NT2/D1 (cell line): ENCODE measurements at regions not wholly inside any gene's neighbourhood (a gene's known extent, or its start where the extent isn't known, plus 50 kb on each side); places are given as distances from the start of the nearest gene placed in this dataset.

Experiments used
- DNase-seq: peaks from one replicate; pipeline ENCODE4 v3.0.0-alpha.2; 2011; ENCODE audit warnings: low read depth, low spot score
- H3K27me3 ChIP-seq: 2 replicates; pipeline ENCODE4 v1.6.0; 2011; ENCODE audit warnings: mild to moderate bottlenecking; ENCODE audit not compliant: insufficient read length, insufficient read depth
- H3K36me3 ChIP-seq: 2 replicates; pipeline ENCODE4 v1.6.1; 2011; ENCODE audit warnings: mild to moderate bottlenecking, low read length, mixed read lengths; ENCODE audit not compliant: insufficient read depth, insufficient read length
- H3K4me1 ChIP-seq: 2 replicates; pipeline ENCODE4 v1.5.1; 2011; ENCODE audit not compliant: insufficient read depth, insufficient read length
- H3K4me3 ChIP-seq: 2 replicates; pipeline ENCODE4 v1.5.1; 2011; ENCODE audit warnings: low read depth; ENCODE audit not compliant: insufficient read length
- H3K9ac ChIP-seq: 2 replicates; pipeline ENCODE4 v1.6.0; 2011; ENCODE audit warnings: low read depth; ENCODE audit not compliant: insufficient read length
- H3K9me3 ChIP-seq: 2 replicates; pipeline ENCODE4 v1.5.1; 2011; ENCODE audit warnings: mild to moderate bottlenecking, low read length; ENCODE audit not compliant: insufficient read depth
- SUZ12 ChIP-seq: IDR thresholded peaks from 2 replicates; pipeline ENCODE4 v1.6.1; 2011; ENCODE audit not compliant: insufficient read length, insufficient read depth; ENCODE audit errors: extremely low read depth
- YY1 ChIP-seq: IDR thresholded peaks from 2 replicates; pipeline ENCODE4 v1.6.1; 2011; ENCODE audit not compliant: insufficient read length, insufficient read depth
- ZNF274 ChIP-seq: IDR thresholded peaks from 2 replicates; pipeline ENCODE4 v1.6.1; 2011; ENCODE audit warnings: mild to moderate bottlenecking, low read depth, low read length

- Histone ChIP-seq H3K36me3 (no peaks in the 10 kb centered on the region), H3K27me3 (peaks cover 4% of the 10 kb centered on the region), H3K4me1 (peaks cover 2% of the 10 kb centered on the region), H3K4me3 (no peak overlapping the region), H3K9ac (no peak overlapping the region), H3K9me3 (no peaks in the 10 kb centered on the region)
- TF ChIP-seq ZNF274 (no peak), SUZ12 (no peak)
- DNase-seq: no peak
These were observed 159.4 kb downstream of the ENGASE start for GRCh38 chr17:79233916-79234551.

DNA sequence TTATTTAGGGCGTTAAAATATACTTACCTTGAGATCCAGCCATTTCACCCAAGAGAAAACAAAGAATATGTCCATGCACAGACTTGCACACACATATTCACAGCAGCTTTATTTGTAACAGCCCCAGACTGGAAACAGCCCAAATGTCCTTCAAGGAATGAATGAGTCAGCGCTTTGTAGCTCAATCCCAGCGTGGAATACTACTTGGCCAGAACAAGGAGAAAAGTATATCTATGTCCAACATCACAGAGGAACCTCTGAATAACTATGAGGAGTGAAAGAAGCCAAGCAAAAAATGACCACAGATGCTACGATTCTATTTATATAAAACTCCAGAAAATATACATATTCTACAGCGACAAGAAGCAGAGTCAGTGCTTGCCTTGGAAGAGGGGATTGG lies 158.3 kb downstream of the ENGASE start:
- H3K9me3 ChIP-seq: no peaks in the 10 kb centered on the region
- peaks cover 2% of the 10 kb centered on the region for H3K4me1 ChIP-seq
- no peaks in the 10 kb centered on the region for H3K36me3 ChIP-seq
- H3K4me3 ChIP-seq: no peak overlapping the region
- DNase-seq: no peak
- no peaks in the 10 kb centered on the region for H3K27me3 ChIP-seq
- H3K9ac ChIP-seq: no peak overlapping the region
- no peak for TF ChIP-seq ZNF274
- no peak for TF ChIP-seq YY1
- no peak for TF ChIP-seq SUZ12

DNA sequence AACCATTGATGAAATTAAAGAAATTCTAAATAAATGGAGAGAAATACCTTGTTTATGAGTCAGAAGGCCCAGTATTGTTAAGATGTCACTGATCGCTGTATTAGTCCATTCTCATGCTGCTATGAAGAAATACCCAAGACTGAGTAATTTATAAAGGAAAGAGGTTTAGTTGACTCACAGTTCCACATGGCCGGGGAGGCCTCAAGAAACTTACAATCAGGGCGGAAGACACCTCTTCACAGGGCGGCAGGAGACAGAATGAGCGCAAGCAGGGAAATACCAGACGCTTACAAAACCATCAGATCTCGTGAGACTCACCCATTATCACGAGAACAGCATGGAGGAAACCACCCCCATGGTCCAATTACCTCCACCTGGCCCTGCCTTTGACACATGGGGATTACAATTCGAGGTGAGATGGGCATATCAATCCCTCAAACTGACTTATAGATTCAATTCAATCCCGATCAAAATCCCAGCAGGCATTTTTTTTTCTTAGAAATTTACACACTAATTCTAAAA lies 157.2 kb downstream of the ENGASE start:
- Histone ChIP-seq H3K4me3 (no peak overlapping the region), H3K27me3 (peaks cover 3% of the 10 kb centered on the region), H3K9ac (no peak overlapping the region), H3K4me1 (peaks cover 2% of the 10 kb centered on the region), H3K36me3 (no peaks in the 10 kb centered on the region), H3K9me3 (no peaks in the 10 kb centered on the region)
- DNase-seq: no peak
- TF ChIP-seq YY1 (no peak), SUZ12 (no peak), ZNF274 (no peak)

DNA sequence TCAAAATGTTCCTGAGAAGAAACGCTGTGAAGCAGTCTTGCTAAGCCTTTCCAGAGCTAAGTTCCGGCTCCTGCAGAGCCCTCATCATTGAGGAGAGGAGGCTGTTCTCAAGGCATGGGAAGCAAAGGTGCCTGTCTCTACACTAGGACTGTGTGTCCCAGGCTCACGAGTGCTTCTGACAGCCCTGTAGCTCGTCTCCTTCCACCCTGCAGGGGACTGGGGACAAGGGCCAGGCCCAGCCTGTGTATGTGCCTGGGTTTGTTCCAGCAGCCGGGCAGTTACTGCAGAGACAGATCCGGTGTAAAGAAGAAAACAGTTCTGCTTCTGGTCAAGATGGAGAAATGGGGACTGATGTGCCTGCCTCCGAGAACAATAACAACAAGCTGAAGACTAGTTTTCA lies 156.0 kb downstream of the ENGASE start:
- no peaks in the 10 kb centered on the region for H3K36me3 ChIP-seq
- H3K4me1 ChIP-seq: no peaks in the 10 kb centered on the region
- no peak overlapping the region for H3K9ac ChIP-seq
- TF ChIP-seq YY1 (no peak), ZNF274 (no peak), SUZ12 (no peak)
- no peaks in the 10 kb centered on the region for H3K9me3 ChIP-seq
- H3K4me3 ChIP-seq: no peak overlapping the region
- no peak for DNase-seq
- peaks cover 3% of the 10 kb centered on the region for H3K27me3 ChIP-seq

DNA sequence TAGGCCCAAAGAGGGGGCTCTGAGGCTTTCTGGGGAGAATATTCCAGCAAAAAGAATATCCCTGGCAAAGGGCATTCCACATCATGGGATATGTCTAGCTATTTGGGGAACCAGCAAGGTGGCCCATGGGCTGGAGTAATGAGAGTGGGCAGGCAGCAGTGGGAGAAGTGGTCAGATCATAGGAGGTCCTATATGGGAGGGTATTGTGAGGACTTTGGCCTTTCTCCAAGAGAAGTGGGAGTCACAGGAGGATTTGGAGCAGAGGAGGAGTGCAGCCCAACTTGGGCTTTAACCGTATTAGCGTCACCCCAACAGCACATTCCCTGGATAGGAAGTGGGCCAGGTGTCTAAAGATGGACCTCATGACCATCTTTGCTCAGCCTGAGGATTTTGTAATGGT lies 151.4 kb downstream of the ENGASE start:
- Histone ChIP-seq H3K36me3 (no peaks in the 10 kb centered on the region), H3K4me1 (peaks cover 8% of the 10 kb centered on the region), H3K27me3 (peaks cover 3% of the 10 kb centered on the region), H3K4me3 (no peak overlapping the region), H3K9ac (no peak overlapping the region), H3K9me3 (no peaks in the 10 kb centered on the region)
- no peak for DNase-seq
- no peak for TF ChIP-seq SUZ12
- TF ChIP-seq YY1: no peak
- TF ChIP-seq ZNF274: no peak

- Histone ChIP-seq H3K27me3 (peaks cover 7% of the 10 kb centered on the region), H3K9me3 (no peaks in the 10 kb centered on the region), H3K36me3 (no peaks in the 10 kb centered on the region), H3K9ac (no peak overlapping the region), H3K4me3 (no peak overlapping the region), H3K4me1 (peaks cover 9% of the 10 kb centered on the region)
- no peak for DNase-seq
- TF ChIP-seq ZNF274: no peak
- no peak for TF ChIP-seq YY1
- no peak for TF ChIP-seq SUZ12
These were observed 150.3 kb downstream of the ENGASE start for GRCh38 chr17:79224903-79225302.

GRCh38 chr17:79224476-79224875 lies 149.9 kb downstream of the ENGASE start:
- no peak overlapping the region for H3K9ac ChIP-seq
- H3K4me3 ChIP-seq: no peak overlapping the region
- H3K36me3 ChIP-seq: no peaks in the 10 kb centered on the region
- no peaks in the 10 kb centered on the region for H3K9me3 ChIP-seq
- H3K27me3 ChIP-seq: peaks cover 7% of the 10 kb centered on the region
- no peak for DNase-seq
- TF ChIP-seq ZNF274: no peak
- TF ChIP-seq YY1: no peak
- no peak for TF ChIP-seq SUZ12
- peaks cover 9% of the 10 kb centered on the region for H3K4me1 ChIP-seq

GRCh38 chr17:79223953-79224352 lies 149.3 kb downstream of the ENGASE start:
- Histone ChIP-seq H3K9me3 (no peaks in the 10 kb centered on the region), H3K9ac (no peak overlapping the region), H3K36me3 (no peaks in the 10 kb centered on the region), H3K4me1 (peaks cover 9% of the 10 kb centered on the region), H3K27me3 (peaks cover 7% of the 10 kb centered on the region), H3K4me3 (no peak overlapping the region)
- TF ChIP-seq SUZ12 (no peak), ZNF274 (no peak), YY1 (no peak)
- no peak for DNase-seq
